HG02938 (cell line): ENCODE measurements at regions not wholly inside any gene's neighbourhood (a gene's known extent, or its start where the extent isn't known, plus 50 kb on each side); places are given as distances from the start of the nearest gene placed in this dataset.

Source experiments
- ATAC-seq: cut with Tn5 transposase; IDR thresholded peaks from one replicate; pipeline ENCODE4 v1.9.1; 2021; ENCODE audit warnings: mild to moderate bottlenecking, moderate library complexity; ENCODE audit not compliant: unreplicated experiment

DNA sequence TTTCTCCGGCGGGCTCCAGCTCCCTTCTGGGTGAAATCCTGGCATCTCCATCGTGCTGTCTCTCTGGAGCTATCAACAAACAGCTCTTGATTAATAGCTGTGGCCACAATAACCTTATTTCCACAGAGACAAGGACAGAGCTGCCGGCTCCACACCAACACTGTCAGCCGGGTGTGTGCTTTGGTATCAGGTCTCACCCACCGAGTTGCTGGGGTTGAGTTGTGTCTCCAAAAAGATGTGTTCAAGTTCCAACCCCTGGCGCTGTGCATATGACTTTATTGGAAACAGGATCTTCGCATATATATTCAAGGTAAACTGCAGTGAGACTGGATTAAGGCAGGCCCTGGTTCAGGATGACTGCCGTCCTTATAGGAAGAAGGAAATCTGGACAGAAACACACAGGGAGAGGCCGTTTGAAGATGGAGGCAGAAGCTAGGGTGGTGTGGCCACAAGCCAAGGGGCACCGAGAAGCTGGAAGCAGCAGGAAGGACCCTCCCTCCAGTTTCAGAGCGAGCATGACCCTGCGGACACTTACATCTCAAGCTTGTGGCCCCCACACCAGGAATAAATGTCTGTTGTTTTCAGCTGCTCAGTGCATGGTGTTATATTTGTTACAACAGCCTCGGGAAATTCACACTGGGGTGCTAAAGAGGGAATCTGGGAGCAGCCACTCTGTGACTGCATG lies 88.4 kb upstream of the TMPRSS2 start:
- ATAC-seq, result no peak

- no peak for ATAC-seq
These were observed 86.3 kb upstream of the TMPRSS2 start for GRCh38 chr21:41594268-41594667.

DNA sequence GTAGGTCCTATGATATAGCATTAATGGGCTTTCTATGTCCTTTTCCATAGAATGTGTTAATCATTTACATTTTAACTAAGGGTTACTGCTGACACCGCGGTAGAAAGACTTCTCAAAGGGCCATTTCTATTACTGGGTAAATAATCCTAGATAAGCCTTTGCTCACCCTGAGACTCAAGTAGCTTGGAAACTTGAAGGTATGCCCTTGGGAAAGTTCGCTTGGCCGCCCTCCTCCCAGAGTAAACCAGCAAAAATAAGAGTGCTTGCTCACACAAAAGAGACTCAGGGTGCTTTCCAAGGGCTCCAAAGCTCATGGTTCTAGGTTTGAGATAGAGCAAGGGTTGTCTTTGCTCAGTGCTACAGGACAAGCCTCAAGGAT lies 85.8 kb upstream of the TMPRSS2 start:
- ATAC-seq, result no peak

GRCh38 chr21:41593051-41593759 lies 85.2 kb upstream of the TMPRSS2 start:
- no peak for ATAC-seq

GRCh38 chr21:41589620-41590175 lies 81.7 kb upstream of the TMPRSS2 start:
- no peak for ATAC-seq

DNA sequence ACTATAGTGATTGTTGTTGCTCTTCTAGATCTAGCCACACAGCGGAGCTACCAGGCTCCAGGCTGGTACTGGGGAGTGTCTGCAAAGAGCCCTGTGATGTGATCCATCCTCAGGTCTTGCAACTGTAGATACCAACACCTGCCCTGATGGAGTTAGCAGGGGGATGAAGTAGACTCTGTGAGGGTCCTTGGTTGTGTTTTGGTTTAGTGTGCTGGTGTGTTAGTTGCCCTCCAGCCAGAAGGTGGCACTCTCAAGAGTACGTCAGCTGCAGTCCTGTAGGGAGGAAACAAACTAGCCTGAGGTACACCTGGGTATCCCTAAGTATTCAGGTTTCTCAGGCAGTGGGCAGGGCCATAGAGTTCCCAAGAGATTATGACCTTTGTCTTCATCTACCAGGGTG lies 81.2 kb upstream of the TMPRSS2 start:
- ATAC-seq, result no peak

DNA sequence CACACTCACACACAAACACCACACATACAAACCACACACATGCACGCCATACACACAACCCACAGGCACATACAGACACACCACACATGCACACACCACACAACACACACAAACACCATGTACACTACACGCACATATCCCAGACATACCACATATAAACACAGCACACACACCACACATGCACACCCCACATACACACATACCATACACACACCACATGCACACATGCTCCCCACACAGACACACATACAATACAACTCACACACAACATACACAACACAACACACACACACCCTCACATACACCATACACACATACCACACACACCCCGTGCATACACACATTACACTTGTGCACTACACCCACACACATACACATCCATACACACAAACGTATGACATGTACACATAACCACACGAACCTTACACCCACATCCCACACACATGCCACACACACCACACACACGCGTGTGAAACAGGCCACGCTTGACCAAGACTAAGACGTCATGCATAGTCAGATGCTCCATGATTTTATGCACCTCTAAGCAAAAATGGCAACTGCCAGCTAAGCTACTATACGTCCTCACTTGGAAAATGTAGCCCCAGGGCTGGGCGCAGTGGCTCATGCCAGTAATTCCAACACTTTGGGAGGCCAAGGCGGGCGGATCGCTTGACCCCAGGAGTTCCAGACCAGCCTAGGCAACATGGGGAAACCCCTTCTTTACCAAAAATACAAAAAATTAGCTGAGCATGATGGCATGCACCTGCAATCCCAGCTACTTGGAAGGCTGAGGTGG lies 77.4 kb upstream of the TMPRSS2 start:
- ATAC-seq, result no peak

- ATAC-seq, result no peak
These were observed 76.7 kb upstream of the TMPRSS2 start for GRCh38 chr21:41584603-41585176.

DNA sequence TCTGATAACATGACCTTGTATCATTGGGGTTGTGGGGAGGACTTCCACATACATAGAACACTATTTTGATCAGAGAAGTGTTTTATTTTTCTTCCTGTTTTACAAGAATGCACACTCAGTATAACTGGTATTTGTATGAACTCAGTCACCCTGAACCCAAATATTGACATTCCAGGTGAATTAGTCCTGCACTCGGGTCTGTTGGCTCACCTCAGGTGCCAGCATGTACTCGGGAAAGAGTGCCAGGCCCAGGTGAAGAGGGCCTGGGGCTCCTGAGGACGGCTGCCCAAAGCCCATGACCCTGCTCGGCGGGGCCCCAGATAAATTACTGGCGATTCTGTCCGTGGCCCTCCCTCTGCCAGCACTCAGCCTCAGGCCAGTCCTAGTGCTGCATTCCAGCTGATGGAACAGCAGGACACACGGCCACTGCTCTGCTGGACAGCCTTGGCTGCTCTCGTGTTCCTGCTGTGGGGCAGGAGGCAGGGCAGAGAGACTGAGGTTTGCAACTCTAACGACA lies 75.4 kb upstream of the TMPRSS2 start:
- no peak for ATAC-seq

GRCh38 chr21:41582866-41583265 lies 74.9 kb upstream of the TMPRSS2 start:
- no peak for ATAC-seq

DNA sequence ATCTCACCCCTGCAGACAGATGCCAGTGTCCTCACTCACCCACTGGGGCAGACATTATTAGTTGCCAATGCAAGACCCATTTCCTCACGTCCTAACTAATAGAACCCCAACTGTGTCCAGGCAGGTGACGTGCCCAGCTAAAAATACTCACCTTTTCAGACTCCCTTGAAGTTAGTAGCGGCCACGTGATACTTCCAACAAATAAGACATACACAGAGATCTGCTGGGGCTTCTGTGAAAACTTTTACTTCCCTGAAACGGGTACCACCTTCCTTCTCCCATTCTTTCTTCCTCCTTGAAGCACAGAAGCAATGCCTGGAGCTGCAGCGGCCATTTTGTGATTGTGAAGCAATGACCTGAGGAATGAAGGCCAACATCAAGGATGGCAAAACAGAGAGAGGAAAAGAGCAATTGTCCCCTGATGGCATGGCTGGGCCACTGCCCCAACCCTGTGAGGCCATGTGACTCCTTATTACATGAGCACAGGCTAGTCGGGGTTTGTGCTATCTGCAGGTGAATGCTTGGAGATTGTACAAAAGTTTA lies 74.4 kb upstream of the TMPRSS2 start:
- no peak for ATAC-seq

GRCh38 chr21:41581592-41582228 lies 73.8 kb upstream of the TMPRSS2 start:
- ATAC-seq, result no peak

- no peak for ATAC-seq
These were observed 73.0 kb upstream of the TMPRSS2 start for GRCh38 chr21:41580758-41581554.

GRCh38 chr21:41579692-41580091 lies 71.7 kb upstream of the TMPRSS2 start:
- ATAC-seq, result no peak

DNA sequence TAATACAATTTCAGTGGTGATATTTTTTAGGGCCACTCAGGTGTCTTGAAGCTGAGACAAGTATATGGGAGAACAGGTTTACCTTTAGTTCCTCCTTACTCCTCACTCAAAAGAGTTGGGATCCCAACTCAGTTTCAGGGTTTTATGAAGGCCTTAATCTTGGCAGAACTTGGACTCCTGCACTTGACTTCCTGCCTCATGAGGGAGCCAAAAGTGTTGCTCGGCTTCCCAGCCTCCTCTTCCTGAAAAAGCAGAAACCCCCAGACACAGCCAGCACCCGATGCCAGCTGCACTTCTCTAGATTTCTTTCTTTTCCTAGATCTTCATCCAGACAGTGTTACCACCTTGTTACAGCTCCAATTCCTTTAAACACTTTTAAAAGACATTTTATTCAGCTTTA lies 70.8 kb upstream of the TMPRSS2 start:
- ATAC-seq, result no peak

GRCh38 chr21:41578083-41578482 lies 70.1 kb upstream of the TMPRSS2 start:
- no peak for ATAC-seq

DNA sequence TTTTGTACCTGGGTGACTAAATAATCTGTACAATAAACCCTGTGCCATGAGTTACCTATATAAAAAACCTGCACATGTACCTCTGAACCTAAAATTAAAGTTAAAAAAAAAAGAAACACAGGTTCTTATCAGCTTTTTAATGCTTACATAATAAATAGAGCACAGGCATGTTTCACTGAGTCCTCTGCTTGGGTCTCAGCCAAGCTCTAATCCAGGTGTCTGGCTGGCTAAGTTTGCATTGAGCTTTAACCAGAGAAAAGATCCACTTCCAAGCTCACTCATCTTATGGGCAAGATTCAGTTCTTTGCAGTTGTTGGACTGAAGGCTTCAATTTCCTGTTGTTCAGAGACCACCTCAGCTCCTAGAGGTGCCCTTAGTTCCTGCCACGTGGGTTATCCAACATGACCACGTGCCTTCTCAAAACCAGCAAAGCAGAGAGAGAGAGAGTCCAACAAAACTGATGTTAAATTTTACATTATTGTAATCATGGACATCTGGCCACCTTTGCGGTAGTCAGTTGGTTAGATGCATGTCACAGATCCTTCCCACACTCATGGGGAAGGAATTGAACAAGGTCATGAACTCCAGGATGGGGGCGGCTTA lies 68.2 kb upstream of the TMPRSS2 start:
- ATAC-seq, result no peak

DNA sequence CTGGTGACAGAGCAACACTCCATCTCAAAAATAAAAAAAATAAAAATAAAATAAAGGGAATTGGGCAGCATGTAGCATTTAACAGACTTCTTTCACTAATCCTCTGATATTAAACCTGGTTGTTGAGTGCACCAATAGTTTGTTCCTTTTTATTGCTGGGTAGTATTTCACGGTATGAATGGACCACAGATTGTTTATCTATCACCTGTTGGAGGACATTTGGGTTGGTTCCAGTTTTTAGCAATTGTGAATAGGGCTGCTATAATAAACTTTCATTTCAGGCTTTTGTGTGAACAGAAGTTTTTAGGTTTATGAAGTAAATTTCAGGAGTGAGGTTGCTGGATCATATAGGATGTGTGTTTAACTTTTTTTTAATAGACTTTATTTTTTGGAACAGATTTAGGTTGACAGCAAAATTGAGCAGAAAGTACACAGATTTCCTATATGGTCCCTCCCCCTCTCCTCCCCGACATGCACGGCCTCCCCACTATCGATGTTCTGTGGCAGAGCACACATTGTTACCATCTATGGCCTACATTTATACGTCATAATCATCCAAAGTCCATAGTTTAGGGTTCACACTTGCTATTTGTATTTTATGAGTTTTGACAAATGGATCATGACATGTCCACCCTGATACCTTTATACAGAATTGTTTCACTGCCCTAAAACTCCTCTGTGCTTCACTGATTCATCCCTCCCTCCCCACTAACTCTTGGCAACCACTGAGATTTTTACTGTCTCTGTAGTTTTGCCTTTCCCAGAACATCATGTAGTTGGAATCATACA lies 66.1 kb upstream of the TMPRSS2 start:
- no peak for ATAC-seq
